HG02943 (cell line): ENCODE measurements at regions not wholly inside any gene's neighbourhood (a gene's known extent, or its start where the extent isn't known, plus 50 kb on each side); places are given as distances from the start of the nearest gene placed in this dataset.

ENCODE experiments used
- ATAC-seq: cut with Tn5 transposase; IDR thresholded peaks from one replicate; pipeline ENCODE4 v1.9.1; 2021; ENCODE audit warnings: mild to moderate bottlenecking, low read depth, moderate library complexity; ENCODE audit not compliant: unreplicated experiment

GRCh38 chr17:12287953-12288352 is 267.3 kb downstream of the MAP2K4 start:
- no peak for ATAC-seq

- no peak for ATAC-seq
Measured at GRCh38 chr17:12290207-12290606, 269.5 kb downstream of the MAP2K4 start.

- no peak for ATAC-seq
Measured at GRCh38 chr17:12296209-12296625, 275.5 kb downstream of the MAP2K4 start.

GRCh38 chr17:12301551-12301950 is 280.9 kb downstream of the MAP2K4 start:
- no peak for ATAC-seq

GRCh38 chr17:12302711-12303110 is 282.0 kb downstream of the MAP2K4 start:
- ATAC-seq, result no peak

DNA sequence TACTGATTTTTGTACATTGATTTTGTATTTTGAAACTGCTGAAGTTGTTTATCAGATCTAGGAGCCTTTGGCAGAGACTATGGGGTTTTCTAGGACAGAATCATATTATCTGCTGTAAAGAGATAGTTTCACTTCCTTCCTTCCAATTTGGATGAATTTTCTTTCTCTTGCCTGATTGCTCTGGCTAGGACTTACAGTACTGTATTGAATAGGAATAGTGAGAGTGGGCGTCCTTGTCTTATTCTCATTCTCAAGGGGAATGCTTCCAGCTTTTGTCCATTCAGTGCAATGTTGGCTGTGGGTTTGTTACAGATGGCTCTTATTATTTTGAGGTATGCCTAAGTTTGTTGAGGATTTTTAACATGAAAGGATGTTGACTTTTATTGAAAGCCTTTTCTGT is 290.1 kb downstream of the MAP2K4 start:
- ATAC-seq, result no peak

DNA sequence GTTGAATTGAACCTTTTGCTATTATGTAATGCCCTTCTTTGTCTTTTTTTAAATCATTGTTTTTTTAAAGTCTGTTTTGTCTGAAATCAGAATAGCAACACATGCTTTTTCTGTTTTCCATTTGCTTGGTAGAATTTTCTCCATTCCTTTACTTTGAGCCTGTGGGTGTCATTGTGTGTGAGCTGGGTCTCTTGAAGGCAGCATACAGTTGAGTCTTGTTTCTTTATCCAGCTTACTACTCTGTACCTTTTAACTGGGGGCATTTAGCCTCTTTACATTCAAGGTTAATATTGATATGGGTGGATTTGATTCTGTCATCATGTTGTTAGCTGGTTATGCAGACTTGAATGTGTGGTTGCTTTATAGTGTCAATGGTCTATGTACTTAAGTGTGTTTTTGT is 292.0 kb downstream of the MAP2K4 start:
- ATAC-seq, result no peak

DNA sequence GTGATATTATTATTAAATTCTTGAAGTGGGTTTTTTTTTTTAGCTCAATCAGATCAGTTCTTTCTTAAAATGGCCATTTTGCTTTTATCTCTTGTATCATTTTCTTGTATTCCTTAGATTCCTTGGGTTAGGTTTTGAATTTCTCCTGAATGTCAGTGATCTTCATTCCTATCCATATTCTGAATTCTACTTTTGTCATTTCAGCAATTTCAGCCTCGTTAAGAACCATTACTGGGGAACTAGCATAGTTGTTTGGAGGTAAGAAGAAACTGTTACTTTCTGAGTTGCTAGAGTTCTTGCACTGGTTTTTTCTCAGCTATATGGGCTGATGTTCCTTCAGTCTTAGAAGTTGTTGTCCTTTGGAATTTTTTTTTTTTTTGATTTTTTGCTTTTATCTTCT is 293.1 kb downstream of the MAP2K4 start:
- no peak for ATAC-seq

- no peak for ATAC-seq
Measured at GRCh38 chr17:12316021-12316420, 295.3 kb downstream of the MAP2K4 start.

GRCh38 chr17:12318571-12319266 is 298.0 kb downstream of the MAP2K4 start:
- ATAC-seq, result no peak

- no peak for ATAC-seq
Measured at GRCh38 chr17:12320286-12320685, 299.6 kb downstream of the MAP2K4 start.

- no peak for ATAC-seq
Measured at GRCh38 chr17:12328204-12328603, 307.5 kb downstream of the MAP2K4 start.

DNA sequence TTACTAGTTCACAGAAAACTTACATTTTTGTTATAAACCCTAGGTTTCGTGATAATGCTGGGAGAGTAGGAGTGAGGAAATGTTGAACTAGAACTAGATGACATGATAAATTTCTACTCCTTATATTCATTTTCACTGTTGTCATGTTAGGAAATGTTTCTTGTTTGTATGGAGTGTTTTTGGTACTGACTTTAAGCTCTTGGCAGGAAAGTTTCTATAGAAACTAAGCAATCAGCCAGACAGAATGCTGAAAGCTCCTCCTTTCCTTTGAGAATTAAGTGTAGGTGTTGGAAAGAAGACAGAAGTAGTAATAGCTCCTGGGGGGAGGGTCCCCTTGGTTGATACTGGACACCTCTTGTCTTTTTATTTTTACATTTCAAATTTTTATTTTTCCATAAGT is 309.8 kb downstream of the MAP2K4 start:
- no peak for ATAC-seq

DNA sequence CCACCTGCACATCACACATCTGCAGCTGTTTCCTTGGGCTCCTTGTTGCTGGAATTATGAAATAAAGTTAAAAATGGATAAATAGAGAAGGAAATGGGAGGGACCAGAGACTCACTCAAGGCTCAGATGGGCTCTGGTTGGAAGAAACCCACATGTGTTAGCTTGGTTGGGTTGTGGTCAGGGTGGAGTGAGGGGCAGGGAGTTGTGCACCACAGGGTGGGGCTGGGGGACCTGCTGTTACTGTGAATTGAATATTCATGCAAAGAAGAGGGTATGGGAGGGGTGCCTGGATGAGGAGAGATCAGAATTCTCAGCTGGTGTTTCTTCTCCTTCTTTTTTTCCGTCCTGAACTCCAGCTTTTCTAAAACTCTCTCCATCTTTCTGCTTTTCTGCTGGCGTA is 320.7 kb downstream of the MAP2K4 start:
- no peak for ATAC-seq

DNA sequence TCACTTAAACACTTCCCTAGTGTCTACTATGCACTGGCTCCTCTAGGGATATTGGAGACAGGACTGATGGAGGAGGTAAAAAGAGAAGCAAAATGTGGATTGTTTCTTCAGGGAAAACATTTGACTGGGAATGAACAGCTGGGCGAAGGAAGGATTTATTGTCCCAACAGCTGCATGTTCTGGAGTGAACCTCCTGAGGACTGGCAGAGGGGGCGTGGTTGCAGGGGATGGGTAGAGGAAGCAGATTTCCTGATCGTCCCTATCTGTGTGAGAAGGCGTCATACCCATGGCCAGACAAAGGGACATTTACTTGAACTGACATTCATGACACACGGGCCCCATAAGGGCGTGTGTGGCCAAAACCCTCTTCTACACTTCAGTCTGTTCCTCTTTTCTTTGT is 321.5 kb downstream of the MAP2K4 start:
- no peak for ATAC-seq

DNA sequence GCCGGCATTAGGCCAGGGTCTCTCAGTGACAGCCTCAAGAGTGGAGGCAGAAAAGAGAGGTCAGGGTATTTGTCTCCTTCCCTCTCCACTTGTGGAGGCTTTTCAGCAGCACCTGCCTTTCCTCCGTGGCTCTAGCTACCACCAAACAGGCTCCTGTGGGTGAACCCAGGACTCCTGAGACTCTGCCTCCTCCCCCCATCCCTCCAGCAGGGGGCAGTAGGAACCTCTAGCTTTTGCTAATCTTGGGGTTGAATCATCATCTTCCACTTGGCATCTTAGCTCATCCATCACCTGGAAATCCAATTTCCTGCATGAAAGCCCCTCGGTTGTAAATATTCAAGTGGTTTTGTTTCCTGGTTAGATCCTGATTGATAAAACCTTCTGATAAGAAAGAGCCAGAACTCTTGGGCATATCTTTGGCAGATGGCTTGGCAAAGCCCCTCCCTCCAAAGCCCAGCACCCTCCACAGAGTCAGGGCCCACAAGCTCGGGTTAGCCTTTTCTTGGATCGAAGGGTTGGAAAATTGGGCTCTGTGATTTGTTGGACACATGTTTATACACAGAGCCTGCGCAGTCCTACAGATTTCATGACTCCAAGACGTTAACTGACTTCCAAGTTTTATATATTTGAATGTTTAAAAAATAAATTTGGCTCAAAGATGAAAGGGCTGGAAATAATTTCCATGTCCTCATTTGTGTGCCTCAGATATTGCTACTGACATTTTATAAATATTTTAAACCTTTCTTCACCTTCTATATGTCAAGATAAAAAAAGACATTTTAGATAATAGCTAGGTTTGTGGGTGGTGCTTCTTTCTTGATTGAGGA is 322.1 kb downstream of the MAP2K4 start:
- ATAC-seq, result no peak

DNA sequence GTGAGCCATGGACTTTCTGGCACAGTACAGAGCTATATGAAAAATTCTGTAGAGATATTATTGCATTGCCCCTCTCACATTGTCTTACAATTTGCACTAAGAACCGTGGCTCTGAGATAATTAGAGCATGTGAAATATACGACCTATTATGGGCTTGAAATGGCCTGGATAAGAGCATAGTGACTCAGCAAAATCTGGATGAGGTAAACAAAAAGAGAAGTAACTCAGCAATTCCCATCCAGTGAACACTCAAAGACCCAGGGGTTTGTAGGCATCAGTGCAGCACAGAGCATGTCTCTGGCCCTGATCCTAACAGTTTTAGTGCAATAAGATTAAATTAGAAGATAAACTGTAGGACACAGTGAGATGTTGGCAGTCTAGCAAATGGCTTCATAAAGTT is 317.2 kb upstream of the MYOCD start:
- ATAC-seq, result no peak

DNA sequence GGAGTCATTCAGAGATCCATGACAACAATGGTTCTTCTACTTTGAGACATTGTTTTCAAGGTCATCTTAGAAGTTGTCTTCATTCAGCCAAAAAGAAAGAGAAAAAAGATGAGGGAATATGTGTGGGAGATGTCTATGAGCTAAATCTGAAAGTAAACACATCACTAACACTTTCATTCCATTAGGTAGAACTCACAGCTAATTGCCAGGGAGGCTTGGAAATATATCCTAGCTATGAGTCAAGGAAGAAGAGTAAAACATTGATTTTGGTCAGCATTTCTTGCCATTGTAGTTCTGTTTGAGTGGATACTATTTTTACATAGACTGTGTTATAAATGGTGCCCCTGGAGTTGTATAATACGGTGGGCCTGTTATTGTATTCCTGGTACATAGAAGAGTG is 316.4 kb upstream of the MYOCD start:
- ATAC-seq, result no peak

- no peak for ATAC-seq
Measured at GRCh38 chr17:12352127-12352526, 313.6 kb upstream of the MYOCD start.

- no peak for ATAC-seq
Measured at GRCh38 chr17:12357600-12357999, 308.1 kb upstream of the MYOCD start.

GRCh38 chr17:12358477-12358876 is 307.2 kb upstream of the MYOCD start:
- ATAC-seq, result no peak

- no peak for ATAC-seq
Measured at GRCh38 chr17:12362853-12363455, 302.7 kb upstream of the MYOCD start.
